Naive B cell (primary cell): ENCODE measurements at regions not wholly inside any gene's neighbourhood (a gene's known extent, or its start where the extent isn't known, plus 50 kb on each side); places are given as distances from the start of the nearest gene placed in this dataset.

Experiments used
- ATAC-seq, 2 donors: fragments of 150-1000 bp; cut with Tn5 transposase; 2 replicates each; pipeline ENCODE4 v1.10.0; 2021; ENCODE audit warnings: low read depth in 2 of 2, mild to moderate bottlenecking in 2 of 2, moderate library complexity in 2 of 2
- DNase-seq: peaks from one replicate; pipeline ENCODE4 v3.0.0; 2022
- H3K27ac Mint-ChIP-seq, 6 donors: one replicate each; pipeline ENCODE4 v1.8.0; 2020 to 2022; ENCODE audit warnings: mild to moderate bottlenecking in 6 of 6, mixed read lengths in 6 of 6, moderate library complexity in 5 of 6, inconsistent platforms in 2 of 6
- H3K27me3 Mint-ChIP-seq, 3 donors: one replicate each; pipeline ENCODE4 v1.8.0; 2021 to 2022; ENCODE audit warnings: mixed read lengths in 3 of 3, mild to moderate bottlenecking in 1 of 3
- H3K36me3 Mint-ChIP-seq, 2 donors: one replicate each; pipeline ENCODE4 v1.8.0; 2020 to 2022; ENCODE audit warnings: mixed read lengths in 2 of 2, inconsistent platforms in 1 of 2, mild to moderate bottlenecking in 1 of 2
- H3K4me1 Mint-ChIP-seq, 3 donors: one replicate each; pipeline ENCODE4 v1.8.0; 2020 to 2022; ENCODE audit warnings: mixed read lengths in 3 of 3, inconsistent platforms in 1 of 3, mild to moderate bottlenecking in 1 of 3, moderate library complexity in 1 of 3
- H3K4me3 Mint-ChIP-seq, 8 donors: one replicate each; pipeline ENCODE4 v1.8.0; 2020 to 2022; ENCODE audit warnings: mild to moderate bottlenecking in 8 of 8, mixed read lengths in 8 of 8, moderate library complexity in 8 of 8, inconsistent platforms in 2 of 8
- H3K9me3 Mint-ChIP-seq, 7 donors: one replicate each; pipeline ENCODE4 v1.8.0; 2020 to 2022; ENCODE audit warnings: mixed read lengths in 7 of 7, mild to moderate bottlenecking in 5 of 7, inconsistent platforms in 2 of 7, moderate library complexity in 1 of 7

DNA sequence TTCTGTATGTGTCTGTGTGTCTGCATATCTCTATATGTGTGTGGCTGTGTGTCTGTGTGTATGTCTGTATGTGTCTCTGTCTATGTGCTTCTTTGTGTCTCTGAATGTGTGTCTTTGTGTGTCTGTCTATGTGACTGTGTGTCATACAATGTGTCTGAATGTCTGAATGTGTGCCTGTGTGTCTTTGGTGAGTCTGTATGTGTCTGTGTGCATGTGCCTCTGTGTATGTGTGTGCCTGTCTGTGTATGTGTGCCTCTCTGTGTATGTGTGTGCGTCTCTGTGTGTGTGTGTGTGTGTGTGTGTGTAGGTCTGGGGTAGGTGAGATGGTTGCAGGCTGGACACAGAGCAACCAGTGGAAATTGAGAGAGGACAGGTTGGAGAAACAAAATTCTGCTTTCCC, 435.3 kb downstream of the ARHGEF28 start:
- no peaks in the 10 kb centered on the region for H3K4me1 Mint-ChIP-seq
- no peak overlapping the region for H3K4me3 Mint-ChIP-seq
- no peak overlapping the region for H3K27ac Mint-ChIP-seq
- peaks cover 0 to 6% (median 0%) of the 10 kb centered on the region in 3 donors for H3K27me3 Mint-ChIP-seq
- H3K36me3 Mint-ChIP-seq, result no peaks in the 10 kb centered on the region
- no peaks in the 10 kb centered on the region for H3K9me3 Mint-ChIP-seq
- no peak for ATAC-seq
- no peak for DNase-seq

DNA sequence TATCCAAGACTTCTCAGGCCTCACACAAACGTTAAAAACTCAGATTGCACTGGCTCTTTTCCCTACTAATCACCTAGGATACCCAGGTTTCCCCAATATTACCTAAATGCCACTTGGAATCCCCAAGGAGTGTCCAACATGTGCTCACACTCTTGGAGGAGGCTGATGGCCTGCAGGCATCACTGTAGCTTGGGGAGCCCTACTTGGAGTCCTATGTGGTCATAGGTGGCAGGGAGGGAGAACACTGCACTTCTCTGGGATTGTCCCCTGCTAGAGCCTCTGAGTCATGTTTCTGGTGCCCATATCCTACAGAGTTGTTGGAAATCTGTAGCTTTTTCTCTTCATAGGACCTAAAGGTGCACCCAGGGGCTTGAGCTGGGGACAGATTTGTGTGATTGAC, 433.7 kb downstream of the ARHGEF28 start:
- no peak overlapping the region for H3K4me3 Mint-ChIP-seq
- H3K27me3 Mint-ChIP-seq, result peaks cover 8 to 14% (median 8%) of the 10 kb centered on the region in 3 donors
- H3K4me1 Mint-ChIP-seq, result no peaks in the 10 kb centered on the region
- DNase-seq (no peak), ATAC-seq (no peak)
- no peaks in the 10 kb centered on the region for H3K36me3 Mint-ChIP-seq
- no peaks in the 10 kb centered on the region for H3K9me3 Mint-ChIP-seq
- no peak overlapping the region for H3K27ac Mint-ChIP-seq

DNA sequence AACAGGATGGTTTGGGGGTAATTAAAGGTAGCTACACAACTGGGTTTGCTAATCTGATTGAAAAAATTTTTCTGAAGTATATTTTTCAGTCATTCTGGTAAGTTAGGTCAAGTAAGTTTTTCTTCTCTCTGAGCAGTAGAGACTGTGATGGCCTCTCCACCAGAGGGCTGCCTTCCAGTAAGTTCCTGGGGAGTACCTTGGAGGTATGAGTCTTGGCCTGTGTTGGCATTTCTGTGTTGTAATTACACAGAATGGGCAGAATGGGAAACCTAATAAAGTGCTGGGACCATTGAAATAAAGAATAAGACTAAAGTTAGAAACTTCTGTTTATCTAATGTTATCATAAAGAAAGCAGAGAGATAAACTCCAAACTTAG, 430.8 kb downstream of the ARHGEF28 start:
- Mint-ChIP-seq H3K27ac (peak overlapping the region in 2 of 6 donors; percentile 5 to 15), H3K4me3 (no peak overlapping the region), H3K36me3 (no peaks in the 10 kb centered on the region), H3K9me3 (no peaks in the 10 kb centered on the region), H3K4me1 (no peaks in the 10 kb centered on the region), H3K27me3 (peaks cover 19 to 22% (median 19%) of the 10 kb centered on the region in 3 donors)
- ATAC-seq (no peak), DNase-seq (no peak)

DNA sequence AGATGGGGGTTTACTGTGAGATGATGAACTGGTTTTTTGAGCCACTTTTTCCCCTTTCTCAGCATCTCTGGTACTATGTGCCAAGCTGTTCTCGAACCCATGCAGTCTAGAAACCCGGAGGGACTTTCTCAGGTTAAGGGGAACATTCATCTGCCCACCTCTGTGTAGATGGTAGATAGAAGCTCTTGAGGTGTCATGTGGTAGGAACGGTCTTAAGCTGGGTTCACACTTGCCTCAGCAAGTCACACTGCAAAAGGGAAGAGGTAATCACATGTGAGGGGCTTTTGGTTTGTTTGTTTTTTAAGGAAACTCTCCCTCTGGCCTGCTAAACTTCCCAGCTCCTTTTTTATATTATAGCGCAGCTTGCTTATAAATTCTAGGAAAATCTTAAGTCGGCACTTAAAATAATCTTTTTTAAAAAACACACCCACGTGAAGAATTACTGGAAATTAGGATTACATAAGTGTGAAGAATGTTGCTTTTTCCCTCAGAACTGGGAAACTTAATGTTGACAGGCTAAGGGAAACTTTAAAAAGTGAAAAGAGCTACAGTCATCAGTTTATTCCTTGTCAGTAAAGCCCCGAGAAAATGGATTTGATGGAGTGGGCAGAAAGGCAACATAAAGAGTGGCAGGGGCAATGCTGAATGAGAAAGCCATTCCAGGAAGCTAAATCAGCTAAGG, 430.3 kb downstream of the ARHGEF28 start:
- Mint-ChIP-seq H3K36me3 (no peaks in the 10 kb centered on the region), H3K4me1 (no peaks in the 10 kb centered on the region), H3K27me3 (peaks cover 19 to 22% (median 19%) of the 10 kb centered on the region in 3 donors), H3K9me3 (no peaks in the 10 kb centered on the region), H3K4me3 (no peak overlapping the region), H3K27ac (no peak overlapping the region)
- no peak for ATAC-seq
- DNase-seq, result no peak

DNA sequence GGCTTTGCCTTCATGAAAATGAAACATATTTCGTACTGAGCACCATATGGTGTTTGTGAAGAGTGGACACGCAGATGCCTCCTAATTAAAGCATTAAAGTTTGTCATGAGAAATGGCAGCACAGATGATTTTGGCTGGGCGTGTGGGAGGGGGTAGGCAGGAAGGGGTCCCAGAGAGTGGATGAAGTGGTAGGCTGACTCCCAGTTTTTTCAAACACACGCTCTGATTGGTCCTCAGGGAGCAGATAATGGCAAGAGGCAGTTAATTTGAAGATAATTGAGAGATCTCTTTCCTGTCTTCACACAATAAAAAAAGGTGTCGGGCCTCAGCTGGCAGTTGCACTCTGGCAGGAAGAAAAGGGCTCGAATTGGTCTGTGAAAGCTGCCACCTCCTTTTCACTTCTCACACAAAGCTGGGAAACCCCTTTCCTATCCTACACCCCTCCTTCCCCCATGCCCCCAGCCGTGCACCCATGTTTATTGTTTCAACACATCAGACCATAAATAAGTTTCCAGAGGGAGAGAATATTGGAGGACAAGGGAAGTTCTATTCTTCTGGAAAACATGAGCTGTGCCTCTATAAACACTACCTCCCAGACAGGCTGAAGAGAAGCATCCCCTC, 429.6 kb downstream of the ARHGEF28 start:
- ATAC-seq (no peak), DNase-seq (no peak)
- Mint-ChIP-seq H3K4me3 (no peak overlapping the region), H3K36me3 (no peaks in the 10 kb centered on the region), H3K4me1 (no peaks in the 10 kb centered on the region), H3K27me3 (peaks cover 19 to 22% (median 19%) of the 10 kb centered on the region in 3 donors), H3K9me3 (no peaks in the 10 kb centered on the region), H3K27ac (no peak overlapping the region)

DNA sequence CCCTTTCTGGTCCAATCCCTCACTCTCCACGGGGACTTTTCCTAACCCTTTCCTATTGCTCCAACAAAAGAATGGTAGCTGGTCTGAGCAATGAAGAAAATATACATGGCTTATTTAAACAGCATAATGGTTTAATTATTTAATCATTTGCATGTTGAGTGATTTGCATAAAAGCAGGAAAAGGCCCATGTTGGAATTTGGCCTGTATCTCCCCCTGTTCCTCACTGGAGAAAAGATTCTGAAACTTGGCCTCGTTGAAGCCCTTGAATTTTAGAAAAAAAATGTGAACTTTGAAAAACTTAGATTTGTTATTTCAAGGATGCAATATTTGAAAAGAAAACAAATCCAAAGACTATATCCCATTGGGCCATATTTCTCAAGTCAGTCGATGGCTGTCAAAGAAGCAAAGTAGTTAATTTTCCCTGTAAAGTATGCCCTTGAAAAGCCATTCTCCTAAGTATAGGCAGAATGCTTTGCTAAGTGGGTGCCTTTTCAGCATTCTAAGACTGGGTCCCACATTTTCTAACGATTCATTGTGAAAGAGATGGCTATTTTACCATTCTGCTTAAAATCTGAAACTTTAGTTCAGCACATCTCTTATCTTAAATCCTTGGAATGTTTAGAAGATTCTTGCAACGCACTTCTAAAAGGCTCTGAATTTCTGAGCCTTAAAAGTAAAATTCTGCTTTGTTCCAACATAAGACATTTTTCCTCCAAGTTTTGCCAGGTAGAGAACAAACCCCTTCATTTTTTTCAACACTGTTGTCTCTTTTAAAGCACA, 428.8 kb downstream of the ARHGEF28 start:
- Mint-ChIP-seq H3K9me3 (no peaks in the 10 kb centered on the region), H3K27me3 (peaks cover 19 to 22% (median 19%) of the 10 kb centered on the region in 3 donors), H3K4me3 (no peak overlapping the region), H3K4me1 (no peaks in the 10 kb centered on the region), H3K27ac (no peak overlapping the region), H3K36me3 (no peaks in the 10 kb centered on the region)
- ATAC-seq, result no peak
- DNase-seq, result no peak

DNA sequence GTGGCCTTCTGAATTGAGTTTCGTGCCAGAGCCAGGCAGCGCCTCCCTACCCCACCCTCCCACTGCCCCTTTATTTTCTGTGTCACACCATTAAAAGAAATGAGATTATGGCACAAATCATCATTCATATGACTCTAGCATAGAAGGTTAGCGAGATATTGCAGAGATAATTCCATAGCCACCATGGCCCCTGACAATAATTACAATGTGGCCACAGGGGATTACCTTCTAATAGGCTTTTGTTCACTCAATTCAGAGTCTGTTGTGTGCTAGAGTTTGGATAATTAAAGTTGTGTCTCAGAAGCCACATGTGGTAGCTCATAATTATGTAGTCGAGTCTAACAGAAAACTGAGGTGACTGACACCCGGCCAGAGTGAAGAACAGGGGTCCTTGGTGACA, 428.1 kb downstream of the ARHGEF28 start:
- H3K4me3 Mint-ChIP-seq, result no peak overlapping the region
- no peak for DNase-seq
- no peaks in the 10 kb centered on the region for H3K9me3 Mint-ChIP-seq
- peaks cover 19 to 22% (median 22%) of the 10 kb centered on the region in 3 donors for H3K27me3 Mint-ChIP-seq
- H3K36me3 Mint-ChIP-seq, result no peaks in the 10 kb centered on the region
- no peak for ATAC-seq
- no peak overlapping the region for H3K27ac Mint-ChIP-seq
- no peaks in the 10 kb centered on the region for H3K4me1 Mint-ChIP-seq

DNA sequence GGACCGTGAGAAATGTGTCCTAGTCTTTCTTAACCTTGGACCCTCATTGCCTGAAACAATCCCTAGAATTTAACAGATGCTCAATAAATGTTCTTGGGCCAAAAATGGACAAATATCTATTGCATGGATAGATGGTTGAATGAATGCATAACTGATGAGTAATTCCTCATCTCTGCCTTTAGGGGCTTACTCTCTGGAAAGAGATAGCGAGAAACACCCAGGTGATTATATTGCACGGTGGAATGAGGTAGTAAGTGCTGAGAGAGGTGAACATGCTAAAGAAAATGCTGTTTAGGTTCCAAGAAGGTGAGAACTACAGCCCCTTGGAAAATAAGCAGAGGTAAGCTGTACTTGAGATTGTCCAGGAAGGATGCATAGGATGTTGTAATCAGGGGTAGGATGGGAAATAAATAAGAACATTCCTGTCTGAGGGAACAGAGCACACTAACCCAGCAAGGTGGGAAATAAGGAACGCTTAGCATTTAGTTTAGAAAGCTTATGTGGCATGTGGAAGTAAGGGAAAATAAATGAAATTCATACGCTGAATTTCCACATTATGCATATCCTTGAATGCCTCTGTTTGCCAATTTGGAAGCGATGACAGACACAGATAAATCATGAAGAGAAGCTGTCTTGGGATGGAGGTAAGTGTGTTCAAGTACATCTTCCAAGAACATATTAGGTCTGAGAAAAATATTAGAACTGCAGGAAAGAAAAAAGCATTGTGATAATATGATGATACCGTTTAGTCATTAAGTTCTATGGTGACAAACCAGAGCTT, 426.6 kb downstream of the ARHGEF28 start:
- ATAC-seq, result no peak
- Mint-ChIP-seq H3K36me3 (no peaks in the 10 kb centered on the region), H3K9me3 (peaks cover 0 to 1% (median 0%) of the 10 kb centered on the region in 7 donors), H3K4me3 (no peak overlapping the region), H3K4me1 (no peaks in the 10 kb centered on the region), H3K27me3 (peaks cover 19 to 25% (median 22%) of the 10 kb centered on the region in 3 donors), H3K27ac (no peak overlapping the region)
- no peak for DNase-seq

DNA sequence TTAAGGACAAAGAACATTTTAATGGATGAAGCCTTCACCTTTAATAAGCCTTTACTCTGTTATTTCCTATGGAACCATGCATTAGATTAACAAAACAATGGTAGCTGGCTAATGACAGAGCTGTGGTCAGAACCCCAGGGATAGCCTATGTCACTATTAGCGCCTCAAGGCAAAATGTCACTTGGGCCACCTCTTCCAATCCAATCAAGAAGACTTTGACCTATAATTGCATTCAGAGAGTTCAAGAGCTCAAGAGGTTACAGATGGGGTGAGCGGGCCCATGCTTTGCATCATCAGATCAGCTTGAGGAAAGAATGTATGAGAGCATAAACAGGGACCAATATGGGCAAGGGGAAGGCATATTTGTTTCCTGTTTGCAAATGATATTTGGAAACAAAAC, 425.1 kb downstream of the ARHGEF28 start:
- ATAC-seq, result no peak
- DNase-seq, result no peak
- Mint-ChIP-seq H3K9me3 (peaks cover 0 to 2% (median 0%) of the 10 kb centered on the region in 7 donors), H3K27me3 (peaks cover 19 to 22% (median 19%) of the 10 kb centered on the region in 3 donors), H3K4me3 (no peak overlapping the region), H3K36me3 (no peaks in the 10 kb centered on the region), H3K4me1 (no peaks in the 10 kb centered on the region), H3K27ac (peak overlapping the region in 1 of 6 donors; percentile 4)

DNA sequence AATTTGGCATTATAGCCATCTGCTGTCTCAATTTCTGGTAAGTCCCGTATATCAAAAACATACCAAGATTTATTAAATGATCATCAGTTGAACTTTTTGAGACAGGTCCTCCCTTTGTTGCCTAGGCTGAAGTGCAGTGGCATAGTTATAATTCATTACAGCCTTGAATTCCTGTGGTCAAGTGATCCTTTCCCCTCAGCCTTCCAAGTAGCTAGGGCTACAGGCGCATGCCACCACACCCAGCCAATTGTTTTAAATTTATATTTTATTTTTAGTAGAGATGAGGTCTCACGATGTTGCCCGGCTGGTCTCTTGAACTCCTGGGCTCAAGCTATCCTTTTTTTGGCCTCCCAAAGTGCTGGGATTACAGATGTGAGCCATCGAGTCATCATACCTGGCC, 418.9 kb downstream of the ARHGEF28 start:
- Mint-ChIP-seq H3K4me3 (no peak overlapping the region), H3K27me3 (peaks cover 0 to 12% (median 0%) of the 10 kb centered on the region in 3 donors), H3K9me3 (peaks cover 0 to 2% (median 0%) of the 10 kb centered on the region in 7 donors), H3K4me1 (no peaks in the 10 kb centered on the region), H3K36me3 (no peaks in the 10 kb centered on the region), H3K27ac (peak overlapping the region in 1 of 6 donors; percentile 14)
- ATAC-seq, result no peak
- no peak for DNase-seq

DNA sequence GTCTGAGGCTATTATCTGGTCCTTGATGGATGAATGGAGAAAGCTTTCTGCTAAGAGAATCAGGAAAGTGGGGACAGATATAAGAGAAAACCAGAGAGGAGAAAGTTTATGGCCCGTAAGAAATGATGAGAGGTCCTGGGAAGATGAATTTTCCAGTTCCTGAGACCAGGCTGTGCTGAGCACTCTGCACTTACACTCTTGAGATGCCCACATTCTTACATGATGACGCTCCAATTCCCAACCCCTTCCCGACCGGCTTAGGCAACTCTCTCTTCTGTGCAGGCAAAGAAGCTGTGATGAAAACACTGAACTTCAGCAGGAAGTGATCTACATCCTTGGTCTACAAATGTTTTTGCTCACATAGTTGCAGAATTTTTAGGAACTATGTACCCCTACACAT, 417.0 kb downstream of the ARHGEF28 start:
- ATAC-seq, result no peak
- DNase-seq, result no peak
- peak overlapping the region in 1 of 6 donors; percentile 7 for H3K27ac Mint-ChIP-seq

DNA sequence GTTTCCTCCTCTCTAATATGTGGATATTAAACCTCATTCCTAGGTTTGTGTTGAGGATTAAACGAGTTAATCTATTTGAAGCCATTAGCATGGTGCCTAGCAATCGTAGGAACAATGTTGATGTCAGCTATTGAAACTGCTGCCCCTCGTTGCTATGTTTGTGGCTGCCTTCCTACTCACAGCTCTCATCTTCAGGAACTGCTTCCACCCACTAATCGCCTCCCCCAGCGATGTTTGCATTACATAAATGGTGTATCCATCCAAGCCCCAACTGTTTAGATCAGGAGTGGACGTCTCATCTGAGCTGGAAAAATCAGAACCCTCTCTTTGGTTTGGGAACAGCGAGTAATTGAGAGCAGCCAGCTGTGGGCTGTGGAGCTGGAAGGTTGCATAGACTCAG, 416.6 kb downstream of the ARHGEF28 start:
- DNase-seq (no peak), ATAC-seq (no peak)
- Mint-ChIP-seq H3K9me3 (peaks cover 0 to 3% (median 0%) of the 10 kb centered on the region in 7 donors), H3K27ac (no peak overlapping the region), H3K4me3 (no peak overlapping the region), H3K27me3 (peaks cover 0 to 6% (median 0%) of the 10 kb centered on the region in 3 donors), H3K4me1 (no peaks in the 10 kb centered on the region), H3K36me3 (no peaks in the 10 kb centered on the region)

More for the DNA sequence above, 417.0 kb downstream of the ARHGEF28 start:
- Mint-ChIP-seq H3K27me3 (peaks cover 0 to 6% (median 0%) of the 10 kb centered on the region in 3 donors), H3K36me3 (no peaks in the 10 kb centered on the region), H3K4me3 (no peak overlapping the region), H3K4me1 (no peaks in the 10 kb centered on the region), H3K9me3 (peaks cover 0 to 3% (median 0%) of the 10 kb centered on the region in 7 donors)

DNA sequence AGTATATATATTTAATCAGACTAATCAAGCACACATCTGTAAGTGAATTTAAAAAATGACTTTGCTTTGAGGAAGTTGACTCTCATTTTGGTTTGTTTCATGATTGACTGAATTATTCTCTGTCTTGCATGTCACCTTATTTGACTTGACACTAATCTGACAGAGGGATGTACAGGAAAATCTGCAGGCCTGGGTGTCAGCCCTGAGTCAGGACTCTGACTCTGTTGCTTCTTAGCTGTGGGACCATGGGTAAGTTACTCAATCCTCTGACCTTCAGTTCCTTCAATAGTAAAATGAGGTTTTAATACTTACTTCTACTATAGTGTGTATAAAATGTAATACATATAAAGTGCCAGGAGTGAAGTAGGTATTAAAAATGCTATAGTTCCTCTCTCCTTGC, 415.9 kb downstream of the ARHGEF28 start:
- Mint-ChIP-seq H3K27ac (no peak overlapping the region), H3K36me3 (no peaks in the 10 kb centered on the region), H3K4me3 (no peak overlapping the region), H3K4me1 (no peaks in the 10 kb centered on the region), H3K9me3 (peaks cover 0 to 3% (median 0%) of the 10 kb centered on the region in 7 donors), H3K27me3 (peaks cover 0 to 6% (median 0%) of the 10 kb centered on the region in 3 donors)
- DNase-seq, result no peak
- no peak for ATAC-seq
